ENCODE measurements at regions not wholly inside any gene's neighbourhood (a gene's known extent, or its start where the extent isn't known, plus 50 kb on each side); places are given as distances from the start of the nearest gene placed in this dataset.
"Not testable (repeated sequence)": the region's sequence is repeated elsewhere in the genome, so short reads cannot be mapped to it uniquely, and the experiment has no call there.

DNA sequence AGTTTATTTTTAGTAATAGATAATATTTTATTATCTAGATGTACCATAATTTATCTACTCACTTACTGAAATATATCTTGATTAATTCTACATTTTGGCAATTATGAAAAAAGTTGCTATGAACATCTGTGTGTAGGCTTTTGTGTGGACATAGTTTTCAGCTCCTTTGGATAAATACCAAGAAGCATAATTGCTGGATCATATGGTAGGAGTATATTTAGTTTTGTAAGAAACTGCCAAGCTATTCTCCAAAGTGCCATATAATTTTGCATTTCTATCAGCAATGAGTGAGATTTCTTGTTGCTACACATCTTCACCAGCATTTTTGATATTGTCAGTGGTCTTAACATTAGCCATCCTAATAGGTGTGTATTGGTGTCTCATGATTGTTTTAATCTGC lies 882.6 kb upstream of the GRIA3 start:
- no peak for DNase-seq
- in situ Hi-C loops (cut with MboI; ENCODE audit: low pct_unique_long_range_greater_than_20kb, low sequenced_read_pairs) = no loop called here

- DNase-seq = no peak
- in situ Hi-C loops (cut with MboI; ENCODE audit: low pct_unique_long_range_greater_than_20kb, low sequenced_read_pairs) = no loop called here
Measured at GRCh38 chrX:122303761-122304160, 880.3 kb upstream of the GRIA3 start.

DNA sequence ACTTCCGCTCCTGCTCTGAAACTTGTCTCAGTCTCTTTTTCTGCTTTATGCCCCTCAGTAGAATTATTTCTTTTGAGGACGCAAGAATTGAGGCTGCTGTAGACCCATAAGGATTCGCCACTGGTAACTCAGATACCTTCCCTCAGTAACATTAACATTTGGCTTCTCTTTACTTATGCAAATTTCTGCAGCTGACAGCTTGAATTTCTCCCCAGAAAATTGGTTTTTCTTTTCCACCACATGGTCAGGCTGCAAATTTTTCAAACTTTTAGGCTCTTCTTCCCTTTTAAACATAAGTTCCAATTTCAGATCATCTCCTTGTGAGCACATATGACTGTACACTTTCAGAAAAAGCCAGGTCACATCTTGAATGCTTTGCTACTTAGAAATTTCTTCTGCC lies 839.3 kb upstream of the GRIA3 start:
- in situ Hi-C loops (cut with MboI; ENCODE audit: low pct_unique_long_range_greater_than_20kb, low sequenced_read_pairs) = no loop called here
- no peak for DNase-seq

- DNase-seq = no peak
- in situ Hi-C loops (cut with MboI; ENCODE audit: low pct_unique_long_range_greater_than_20kb, low sequenced_read_pairs) = no loop called here
Measured at GRCh38 chrX:122363112-122363795, 820.8 kb upstream of the GRIA3 start.

DNA sequence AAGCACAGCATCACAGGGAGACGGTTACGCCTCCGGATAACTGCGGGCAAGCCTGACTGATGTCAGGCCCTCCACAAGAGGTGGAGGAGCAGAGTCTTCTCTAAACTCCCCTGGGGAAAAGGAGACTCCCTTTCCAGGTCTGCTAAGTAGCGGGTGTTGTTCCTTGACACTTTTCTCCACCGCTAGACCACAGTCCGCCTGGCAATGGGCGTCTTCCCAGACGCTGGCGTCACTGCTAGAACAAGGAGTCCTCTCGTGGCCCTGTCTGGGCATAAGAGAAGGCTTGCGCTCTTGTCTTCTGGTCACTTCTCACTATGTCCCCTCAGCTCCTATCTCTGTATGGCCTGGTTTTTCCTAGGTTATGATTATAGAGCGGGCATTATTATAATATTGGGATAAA lies 808.5 kb upstream of the GRIA3 start:
- DNase-seq; in situ Hi-C loops (cut with MboI; ENCODE audit: low pct_unique_long_range_greater_than_20kb, low sequenced_read_pairs): not testable (repeated sequence)

GRCh38 chrX:122389005-122389404 lies 795.1 kb upstream of the GRIA3 start:
- in situ Hi-C loops (cut with MboI; ENCODE audit: low pct_unique_long_range_greater_than_20kb, low sequenced_read_pairs) = no loop called here
- DNase-seq = no peak

DNA sequence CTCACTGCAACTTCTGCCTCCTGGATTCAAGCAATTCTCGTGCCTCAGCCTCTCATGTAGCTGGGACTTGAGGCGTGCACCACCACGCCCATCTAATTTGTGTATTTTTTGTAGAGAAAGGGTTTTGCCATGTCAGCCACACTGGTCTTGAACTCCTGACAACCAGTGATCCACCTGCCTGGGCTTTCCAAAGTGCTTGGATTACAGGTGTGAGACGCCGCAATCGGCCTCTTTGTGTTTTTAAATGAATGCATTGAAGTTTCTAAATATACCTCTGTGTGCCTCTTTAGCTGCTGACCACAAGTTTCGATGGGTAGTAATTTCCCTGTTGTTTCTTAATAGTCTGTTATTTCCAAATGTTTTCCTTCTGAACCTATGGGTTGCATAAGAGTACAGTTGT lies 765.3 kb upstream of the GRIA3 start:
- no peak for DNase-seq
- in situ Hi-C loops (cut with MboI; ENCODE audit: low pct_unique_long_range_greater_than_20kb, low sequenced_read_pairs) = no loop called here

DNA sequence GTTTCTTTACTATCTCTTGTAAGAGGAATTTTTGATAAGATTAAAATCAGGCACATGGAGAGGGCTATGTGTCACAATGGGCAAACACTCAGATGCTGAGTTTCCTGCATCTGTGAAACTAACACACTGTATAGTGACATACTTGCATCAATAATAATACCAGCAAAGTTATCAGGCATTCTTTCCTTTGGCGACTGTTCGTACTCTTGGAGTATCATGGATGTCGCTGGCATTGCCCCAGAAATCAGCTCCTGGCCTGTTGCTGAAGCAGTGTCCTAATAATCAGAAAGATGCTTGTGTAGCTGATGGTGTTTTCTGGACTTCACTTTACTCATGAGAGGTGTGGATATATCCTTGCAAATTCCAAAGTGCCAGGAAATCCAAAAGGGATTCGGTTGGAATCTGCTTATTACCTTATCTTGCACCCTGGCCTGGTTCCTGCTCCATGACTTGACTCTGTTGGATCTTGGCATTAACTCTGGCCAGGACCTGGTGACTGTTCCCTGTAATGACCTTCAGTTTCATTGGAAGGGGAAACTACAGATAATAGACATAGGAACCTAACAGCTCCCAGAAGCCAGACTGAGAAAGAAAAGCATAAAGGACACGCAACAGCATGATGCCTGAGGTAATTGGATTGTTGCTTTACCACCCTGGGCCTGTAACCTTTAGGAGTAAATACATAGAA lies 762.5 kb upstream of the GRIA3 start:
- DNase-seq = no peak
- in situ Hi-C loops (cut with MboI; ENCODE audit: low pct_unique_long_range_greater_than_20kb, low sequenced_read_pairs) = no loop called here

DNA sequence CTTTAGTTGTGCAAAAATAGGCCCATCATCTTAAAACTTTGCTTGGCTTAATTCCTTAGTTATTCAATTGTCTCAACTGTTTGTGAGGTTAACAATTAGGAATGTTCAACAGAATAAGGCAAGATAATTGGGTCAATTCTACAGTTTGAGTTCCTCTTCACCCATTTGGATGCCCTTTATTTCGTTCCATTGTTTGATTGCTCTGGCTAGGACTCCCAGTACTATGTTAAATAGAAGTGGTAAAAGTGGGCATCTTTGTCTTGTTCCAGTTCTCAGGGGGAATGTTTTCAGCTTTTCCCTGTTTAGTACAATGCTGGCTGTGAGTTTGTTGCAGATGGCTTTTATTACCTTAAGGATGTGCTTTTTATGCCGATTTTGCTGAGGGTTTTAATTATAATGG lies 761.5 kb upstream of the GRIA3 start:
- no peak for DNase-seq
- in situ Hi-C loops (cut with MboI; ENCODE audit: low pct_unique_long_range_greater_than_20kb, low sequenced_read_pairs) = no loop called here

- DNase-seq = no peak
- in situ Hi-C loops (cut with MboI; ENCODE audit: low pct_unique_long_range_greater_than_20kb, low sequenced_read_pairs) = no loop called here
Measured at GRCh38 chrX:122434942-122435341, 749.1 kb upstream of the GRIA3 start.

- no peak for DNase-seq
- in situ Hi-C loops (cut with MboI; ENCODE audit: low pct_unique_long_range_greater_than_20kb, low sequenced_read_pairs) = no loop called here
Measured at GRCh38 chrX:122439831-122440230, 744.2 kb upstream of the GRIA3 start.

DNA sequence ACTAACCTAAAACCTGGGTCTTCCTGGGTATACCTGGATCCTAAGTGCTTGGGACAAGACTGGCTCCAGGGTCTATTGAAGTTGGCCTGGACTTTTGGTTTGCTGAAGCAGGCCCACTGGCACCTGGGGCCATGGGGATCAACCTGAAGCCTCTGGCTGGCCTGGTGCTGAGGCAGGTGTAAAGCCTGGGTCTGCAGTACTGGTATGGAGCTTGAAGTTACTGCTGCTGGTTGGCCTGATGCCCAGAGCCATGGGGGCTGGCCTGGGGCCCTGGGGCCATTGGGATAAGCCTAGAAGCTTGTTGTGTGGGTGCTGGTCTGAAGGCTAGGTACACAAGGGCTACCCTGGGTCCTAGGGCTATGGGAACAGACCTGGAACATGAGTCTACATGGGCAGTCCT lies 743.2 kb upstream of the GRIA3 start:
- DNase-seq = no peak
- in situ Hi-C loops (cut with MboI; ENCODE audit: low pct_unique_long_range_greater_than_20kb, low sequenced_read_pairs) = no loop called here

DNA sequence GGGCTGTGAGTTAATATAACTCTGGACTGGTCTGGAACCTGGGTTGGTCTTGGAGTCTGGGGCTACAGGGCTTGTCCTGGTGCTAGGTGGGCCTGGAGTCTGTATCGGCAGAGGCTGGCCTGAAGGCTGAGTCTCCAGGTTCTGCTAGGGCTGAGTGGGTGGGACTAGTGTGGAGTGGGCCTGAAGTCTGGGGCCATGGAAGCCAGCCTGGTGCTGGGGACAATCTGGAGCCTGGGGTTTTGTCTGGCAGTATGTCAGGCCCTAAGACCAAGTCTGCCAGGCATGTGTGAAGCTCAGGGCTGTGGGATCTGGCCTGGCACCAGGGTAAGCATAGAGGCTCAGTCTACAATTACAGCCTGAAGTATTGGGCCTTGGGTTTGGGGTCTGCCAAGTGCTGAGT lies 742.6 kb upstream of the GRIA3 start:
- in situ Hi-C loops (cut with MboI; ENCODE audit: low pct_unique_long_range_greater_than_20kb, low sequenced_read_pairs) = no loop called here
- DNase-seq = no peak

GRCh38 chrX:122445466-122445865 lies 738.6 kb upstream of the GRIA3 start:
- no peak for DNase-seq
- in situ Hi-C loops (cut with MboI; ENCODE audit: low pct_unique_long_range_greater_than_20kb, low sequenced_read_pairs) = no loop called here

DNA sequence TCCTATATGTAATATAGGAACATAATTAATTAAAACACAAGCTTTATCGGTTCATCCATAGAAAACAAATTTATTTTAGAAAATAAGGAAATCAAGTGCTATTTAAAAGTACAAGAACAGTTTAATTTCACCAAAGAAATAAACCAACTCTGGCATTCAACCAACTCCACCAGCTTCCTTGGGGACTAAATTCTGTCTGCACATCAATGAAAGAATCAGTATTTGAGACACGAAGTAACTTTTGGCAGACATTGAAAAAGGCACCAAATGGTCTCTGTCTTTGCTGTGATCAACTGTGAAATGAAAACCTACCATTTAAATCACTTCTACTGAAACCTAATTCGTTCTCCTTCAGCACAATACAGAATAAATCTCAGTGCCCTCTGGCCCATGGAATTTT lies 719.7 kb upstream of the GRIA3 start:
- DNase-seq = no peak
- in situ Hi-C loops (cut with MboI; ENCODE audit: low pct_unique_long_range_greater_than_20kb, low sequenced_read_pairs) = no loop called here

GRCh38 chrX:122475306-122475705 lies 708.8 kb upstream of the GRIA3 start:
- no peak for DNase-seq

DNA sequence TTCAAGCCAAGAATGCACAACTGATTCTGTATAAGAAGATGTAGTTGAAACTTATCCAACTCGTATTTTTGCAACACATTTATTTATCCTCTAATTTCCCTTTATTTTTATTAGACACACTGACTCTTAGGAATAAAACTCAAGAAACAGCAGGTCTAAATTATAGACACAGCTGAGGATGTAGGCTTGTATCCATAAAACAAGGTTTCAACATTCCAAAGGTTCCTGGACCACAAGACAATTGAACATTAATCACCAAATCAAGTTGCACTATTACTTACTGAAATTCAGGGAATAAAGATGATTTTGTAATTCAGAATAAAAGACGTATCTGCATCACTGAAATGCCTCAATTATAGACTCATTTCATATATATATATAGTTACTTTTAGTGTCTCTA lies 683.5 kb upstream of the GRIA3 start:
- in situ Hi-C loops (cut with MboI; ENCODE audit: low pct_unique_long_range_greater_than_20kb, low sequenced_read_pairs) = no loop called here
- no peak for DNase-seq

More at GRCh38 chrX:122475306-122475705, 708.8 kb upstream of the GRIA3 start:
- in situ Hi-C loops (cut with MboI; ENCODE audit: low pct_unique_long_range_greater_than_20kb, low sequenced_read_pairs) = no loop called here

DNA sequence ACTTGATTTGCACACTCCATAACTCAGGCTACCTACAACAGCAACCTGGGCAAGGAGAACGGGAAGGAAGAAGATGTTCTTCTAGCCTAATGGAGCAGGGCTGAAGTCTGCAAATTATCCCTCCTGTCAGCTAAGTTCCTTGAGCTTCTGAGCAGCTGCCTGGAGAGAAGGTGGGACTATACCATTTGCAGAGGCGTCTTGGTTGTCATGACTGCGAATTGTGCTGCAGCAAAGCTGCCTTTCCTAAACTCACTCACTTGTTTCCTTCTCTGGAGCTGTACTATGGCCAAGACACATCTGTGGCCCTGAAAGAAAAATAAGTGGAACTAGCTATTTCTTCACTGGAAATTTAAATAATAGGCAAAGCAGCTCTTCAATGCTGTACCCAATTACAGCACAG lies 682.4 kb upstream of the GRIA3 start:
- no peak for DNase-seq

GRCh38 chrX:122504026-122504425 lies 680.1 kb upstream of the GRIA3 start:
- no peak for DNase-seq

More for the DNA sequence above, 682.4 kb upstream of the GRIA3 start:
- in situ Hi-C loops (cut with MboI; ENCODE audit: low pct_unique_long_range_greater_than_20kb, low sequenced_read_pairs) = no loop called here

GRCh38 chrX:122512561-122513072 lies 671.5 kb upstream of the GRIA3 start:
- in situ Hi-C loops (cut with MboI; ENCODE audit: low pct_unique_long_range_greater_than_20kb, low sequenced_read_pairs) = no loop called here
- DNase-seq = no peak

More at GRCh38 chrX:122504026-122504425, 680.1 kb upstream of the GRIA3 start:
- in situ Hi-C loops (cut with MboI; ENCODE audit: low pct_unique_long_range_greater_than_20kb, low sequenced_read_pairs) = no loop called here

DNA sequence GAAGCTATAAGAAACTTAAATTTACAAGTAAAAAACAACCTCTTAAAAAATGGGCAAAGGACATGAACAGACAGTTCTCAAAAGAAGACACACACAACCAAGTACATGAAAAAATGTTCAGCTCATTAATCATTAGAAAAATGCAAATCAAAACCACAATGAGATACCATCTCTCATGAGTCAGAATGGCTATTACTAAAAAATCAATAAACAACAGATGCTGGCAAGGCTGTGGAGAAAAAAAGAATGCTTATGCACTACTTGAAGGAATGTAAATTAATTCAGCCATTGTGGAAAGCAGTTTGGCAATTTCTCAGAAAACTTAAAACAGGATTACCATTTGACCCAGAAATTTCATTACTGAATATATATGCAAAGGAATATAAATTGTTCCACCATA lies 666.3 kb upstream of the GRIA3 start:
- in situ Hi-C loops (cut with MboI; ENCODE audit: low pct_unique_long_range_greater_than_20kb, low sequenced_read_pairs) = no loop called here
- DNase-seq = no peak

Data from KBM-7 (cell line).